Endothelial cell of umbilical vein (primary cell): ENCODE measurements at regions not wholly inside any gene's neighbourhood (a gene's known extent, or its start where the extent isn't known, plus 50 kb on each side); places are given as distances from the start of the nearest gene placed in this dataset.

ENCODE experiments used
- CTCF ChIP-seq, 2 donors: IDR thresholded peaks; 1 replicate in 1 of 2; 2 replicates in 1 of 2; pipeline ENCODE4 v1.5.1; 2011; ENCODE audit warnings: low read length in 2 of 2, mild to moderate bottlenecking in 2 of 2, moderate library complexity in 2 of 2, control low read depth in 1 of 2, inconsistent platforms in 1 of 2, low read depth in 1 of 2; ENCODE audit not compliant: insufficient read depth in 1 of 2; ENCODE audit errors: extremely low read depth in 1 of 2
- EZH2 ChIP-seq: IDR thresholded peaks from 2 replicates; pipeline ENCODE4 v1.6.1; 2012; ENCODE audit warnings: borderline replicate concordance, low read depth, mild to moderate bottlenecking, moderate library complexity, low read length, inconsistent platforms; ENCODE audit not compliant: severe bottlenecking
- FOS ChIP-seq: IDR thresholded peaks from 2 replicates; pipeline ENCODE4 v1.6.1; 2011; ENCODE audit warnings: mild to moderate bottlenecking, low read length, moderate library complexity, borderline replicate concordance; ENCODE audit not compliant: insufficient read depth
- POLR2A ChIP-seq: IDR thresholded peaks from 2 replicates; pipeline ENCODE4 v1.6.1; 2012; ENCODE audit warnings: low read depth, mild to moderate bottlenecking, control low read depth, low read length
- POLR2AphosphoS5 ChIP-seq: IDR thresholded peaks from 2 replicates; pipeline ENCODE4 v1.6.1; 2012; ENCODE audit warnings: low read depth, mild to moderate bottlenecking, control low read depth, low read length, moderate library complexity; ENCODE audit not compliant: insufficient read depth
- TF ChIP-seq, protein P1 (sequence below): IDR thresholded peaks from 2 replicates; pipeline ENCODE4 v1.6.1; 2011; ENCODE audit not compliant: insufficient read depth, insufficient read length

DNA sequence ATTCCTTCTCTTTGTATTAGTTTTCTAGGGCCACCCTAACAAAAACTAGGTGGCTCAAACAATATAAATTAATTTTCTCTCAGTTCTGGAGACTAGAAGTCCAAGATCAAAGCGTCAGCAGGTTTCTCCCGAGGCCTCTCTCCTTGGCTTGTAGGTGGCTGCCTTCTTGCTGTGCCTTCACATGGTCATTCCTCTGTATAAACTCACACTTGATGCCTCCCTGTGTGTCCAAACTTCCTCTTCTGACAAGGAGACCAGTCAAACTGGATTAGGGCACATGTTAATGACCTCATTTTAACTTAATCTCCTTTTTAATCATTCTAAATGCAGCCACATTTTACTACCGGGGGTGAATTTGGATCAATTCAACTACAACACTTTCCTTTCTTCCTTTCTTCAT is 691.1 kb downstream of the DIPK2A start:
- TF ChIP-seq FOS: no peak
- TF ChIP-seq CTCF (IDR thresholded peaks at IDR 0.05; ENCODE audit: extremely low read depth in 1 of 2, insufficient read depth in 1 of 2, low read depth in 1 of 2, low read length in 2 of 2): no peak
- TF ChIP-seq POLR2A: no peak
- TF ChIP-seq EZH2: no peak
- TF ChIP-seq, protein P1, sequence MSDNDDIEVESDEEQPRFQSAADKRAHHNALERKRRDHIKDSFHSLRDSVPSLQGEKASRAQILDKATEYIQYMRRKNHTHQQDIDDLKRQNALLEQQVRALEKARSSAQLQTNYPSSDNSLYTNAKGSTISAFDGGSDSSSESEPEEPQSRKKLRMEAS: no peak
- TF ChIP-seq POLR2AphosphoS5: no peak
